KMS-11 (cell line): ENCODE measurements at regions not wholly inside any gene's neighbourhood (a gene's known extent, or its start where the extent isn't known, plus 50 kb on each side); places are given as distances from the start of the nearest gene placed in this dataset.

Source experiments
- H2AFZ ChIP-seq: fragments of 200-600 bp; sonication (generic); 2 replicates; pipeline ENCODE4 v1.6.1; 2016; ENCODE audit warnings: antibody characterized with exemption, mixed run types, low read depth
- H3K27ac ChIP-seq: fragments of 200-600 bp; sonication (generic); 2 replicates; pipeline ENCODE4 v1.6.1; 2016; ENCODE audit warnings: mild to moderate bottlenecking, mixed run types
- H3K27me3 ChIP-seq: fragments of 200-600 bp; sonication (generic); 2 replicates; pipeline ENCODE4 v1.6.1; 2017; ENCODE audit warnings: mild to moderate bottlenecking, low read depth, mixed run types, moderate library complexity; ENCODE audit not compliant: insufficient read depth
- H3K36me3 ChIP-seq: fragments of 200-600 bp; sonication (generic); 2 replicates; pipeline ENCODE4 v1.6.1; 2017; ENCODE audit warnings: mild to moderate bottlenecking, mixed run types; ENCODE audit not compliant: insufficient read depth
- H3K4me1 ChIP-seq: fragments of 200-600 bp; sonication (generic); 2 replicates; pipeline ENCODE4 v1.6.1; 2016; ENCODE audit warnings: mild to moderate bottlenecking, low read depth, mixed run types; ENCODE audit not compliant: poor library complexity, severe bottlenecking
- H3K4me2 ChIP-seq: fragments of 200-600 bp; sonication (generic); 2 replicates; pipeline ENCODE4 v1.7.0; 2016; ENCODE audit warnings: mild to moderate bottlenecking, mixed run types
- H3K4me3 ChIP-seq: fragments of 200-600 bp; sonication (generic); IDR thresholded peaks from 2 replicates; pipeline ENCODE4 v1.6.1; 2017; ENCODE audit warnings: low read depth, low read length, mixed read lengths; ENCODE audit not compliant: insufficient read depth
- H3K79me2 ChIP-seq: fragments of 200-600 bp; sonication (generic); 2 replicates; pipeline ENCODE4 v1.6.1; 2016; ENCODE audit warnings: low read depth, mixed run types; ENCODE audit not compliant: insufficient read depth
- H3K9ac ChIP-seq: fragments of 200-600 bp; sonication (generic); 2 replicates; pipeline ENCODE4 v1.6.1; 2016; ENCODE audit warnings: mild to moderate bottlenecking, mixed run types
- H4K20me1 ChIP-seq: fragments of 200-600 bp; sonication (generic); 2 replicates; pipeline ENCODE4 v1.6.1; 2016; ENCODE audit warnings: mild to moderate bottlenecking, mixed run types; ENCODE audit not compliant: insufficient read depth
- TF ChIP-seq, protein P1 (sequence below): fragments of 200-600 bp; sonication (generic); conservative IDR thresholded peaks from 2 replicates; pipeline ENCODE4 v1.6.1; 2017; ENCODE audit warnings: low read depth, mild to moderate bottlenecking, antibody characterized with exemption, low read length, moderate library complexity, mixed read lengths

DNA sequence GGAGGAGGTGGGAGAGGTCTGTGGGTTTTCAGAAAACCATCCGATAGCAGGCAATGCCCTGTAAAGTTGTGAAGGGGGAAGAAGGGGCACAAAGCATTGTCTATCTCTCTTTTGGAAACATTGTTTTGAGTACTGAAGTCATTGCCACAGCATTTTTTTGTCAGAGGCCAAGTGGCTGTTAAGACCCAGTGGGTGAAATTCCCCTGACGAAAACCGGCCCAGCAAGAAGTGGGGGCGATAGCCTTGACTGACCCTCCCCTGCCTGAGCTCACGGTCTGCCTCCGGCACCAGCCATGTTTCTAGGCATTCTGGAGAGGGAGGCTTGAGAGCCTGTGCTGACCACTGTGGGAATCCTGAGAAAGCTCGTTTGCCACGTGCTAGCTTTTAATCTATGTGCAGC is 144.7 kb downstream of the RPS24 start:
- no peaks in the 10 kb centered on the region for H4K20me1 ChIP-seq
- H3K9ac ChIP-seq = no peak overlapping the region
- no peak overlapping the region for H3K4me2 ChIP-seq
- no peaks in the 10 kb centered on the region for H3K27me3 ChIP-seq
- H3K4me3 ChIP-seq = no peak overlapping the region
- no peaks in the 10 kb centered on the region for H3K79me2 ChIP-seq
- no peaks in the 10 kb centered on the region for H3K36me3 ChIP-seq
- H3K4me1 ChIP-seq = no peaks in the 10 kb centered on the region
- no peak overlapping the region for H2AFZ ChIP-seq
- H3K27ac ChIP-seq = no peak overlapping the region
- TF ChIP-seq, protein P1, sequence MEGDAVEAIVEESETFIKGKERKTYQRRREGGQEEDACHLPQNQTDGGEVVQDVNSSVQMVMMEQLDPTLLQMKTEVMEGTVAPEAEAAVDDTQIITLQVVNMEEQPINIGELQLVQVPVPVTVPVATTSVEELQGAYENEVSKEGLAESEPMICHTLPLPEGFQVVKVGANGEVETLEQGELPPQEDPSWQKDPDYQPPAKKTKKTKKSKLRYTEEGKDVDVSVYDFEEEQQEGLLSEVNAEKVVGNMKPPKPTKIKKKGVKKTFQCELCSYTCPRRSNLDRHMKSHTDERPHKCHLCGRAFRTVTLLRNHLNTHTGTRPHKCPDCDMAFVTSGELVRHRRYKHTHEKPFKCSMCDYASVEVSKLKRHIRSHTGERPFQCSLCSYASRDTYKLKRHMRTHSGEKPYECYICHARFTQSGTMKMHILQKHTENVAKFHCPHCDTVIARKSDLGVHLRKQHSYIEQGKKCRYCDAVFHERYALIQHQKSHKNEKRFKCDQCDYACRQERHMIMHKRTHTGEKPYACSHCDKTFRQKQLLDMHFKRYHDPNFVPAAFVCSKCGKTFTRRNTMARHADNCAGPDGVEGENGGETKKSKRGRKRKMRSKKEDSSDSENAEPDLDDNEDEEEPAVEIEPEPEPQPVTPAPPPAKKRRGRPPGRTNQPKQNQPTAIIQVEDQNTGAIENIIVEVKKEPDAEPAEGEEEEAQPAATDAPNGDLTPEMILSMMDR = no peak

DNA sequence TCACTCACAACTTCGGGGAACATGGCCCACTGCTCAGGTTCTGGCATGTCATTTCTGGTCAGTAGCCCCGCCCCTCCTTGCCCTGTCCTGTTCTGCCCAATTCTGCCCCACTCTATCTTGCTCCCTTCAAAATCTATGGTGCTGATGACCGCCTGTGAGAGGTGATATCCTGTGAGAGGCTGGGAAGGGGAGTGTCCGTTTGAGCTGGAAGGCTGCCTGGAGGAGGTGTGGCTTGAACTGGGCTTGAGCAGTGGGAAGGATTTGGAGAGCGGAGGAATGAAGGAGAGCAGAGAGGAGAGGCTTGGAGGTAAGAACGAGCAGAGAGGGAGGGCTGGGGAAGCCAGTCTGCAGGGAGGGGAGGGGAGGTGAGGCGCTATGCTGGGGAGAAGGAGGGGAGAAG is 145.3 kb downstream of the RPS24 start:
- Histone ChIP-seq H3K27me3 (no peaks in the 10 kb centered on the region), H4K20me1 (no peaks in the 10 kb centered on the region), H3K4me2 (no peak overlapping the region), H3K4me3 (no peak overlapping the region), H3K4me1 (no peaks in the 10 kb centered on the region), H3K27ac (no peak overlapping the region), H3K79me2 (no peaks in the 10 kb centered on the region), H3K36me3 (no peaks in the 10 kb centered on the region), H2AFZ (no peak overlapping the region), H3K9ac (no peak overlapping the region)
- TF ChIP-seq, protein P1 = no peak

DNA sequence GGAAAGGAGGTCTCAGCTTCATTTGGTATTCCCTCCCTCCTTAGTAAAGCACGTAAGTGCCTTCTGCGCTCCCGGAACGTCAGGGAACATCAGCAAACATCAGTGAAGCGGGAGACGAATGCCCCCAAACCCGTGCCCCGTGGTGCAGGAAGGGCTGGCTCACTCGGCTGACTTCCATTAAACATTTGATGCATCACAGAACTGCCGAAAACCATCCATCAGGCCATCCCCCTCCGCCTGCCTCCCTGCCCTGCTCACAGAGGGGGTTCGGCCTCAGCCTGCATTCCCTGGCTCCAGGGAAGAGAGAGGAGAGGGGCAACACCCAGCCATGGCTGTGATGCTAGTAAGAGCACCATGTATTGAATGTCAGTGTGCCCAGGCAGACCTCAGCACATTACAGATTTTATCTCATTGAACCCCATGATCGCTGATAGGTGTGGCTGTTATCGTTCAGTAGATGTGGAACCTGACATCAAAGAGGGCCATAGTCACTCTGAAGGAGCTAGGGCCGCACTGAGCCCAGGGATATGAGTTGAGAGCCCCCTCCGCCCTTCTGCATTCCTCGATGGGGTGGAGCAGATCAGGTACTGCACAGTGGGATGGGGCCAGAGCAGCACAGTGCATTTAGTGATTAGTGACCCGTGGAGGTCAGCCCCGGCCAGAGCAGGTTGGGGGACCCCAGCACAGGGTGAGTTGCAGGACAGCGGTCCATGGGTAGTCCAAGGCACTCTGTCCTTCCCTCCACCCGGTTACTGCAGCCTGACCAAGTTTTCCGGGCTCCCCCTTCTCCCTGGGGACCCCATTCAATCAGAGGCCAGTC is 146.4 kb downstream of the RPS24 start:
- H3K4me2 ChIP-seq = no peak overlapping the region
- H3K27ac ChIP-seq = no peak overlapping the region
- H3K79me2 ChIP-seq = no peaks in the 10 kb centered on the region
- H3K9ac ChIP-seq = no peak overlapping the region
- TF ChIP-seq, protein P1 = no peak
- H2AFZ ChIP-seq = no peak overlapping the region
- no peak overlapping the region for H3K4me3 ChIP-seq
- no peaks in the 10 kb centered on the region for H3K4me1 ChIP-seq
- no peaks in the 10 kb centered on the region for H4K20me1 ChIP-seq
- no peaks in the 10 kb centered on the region for H3K27me3 ChIP-seq
- no peaks in the 10 kb centered on the region for H3K36me3 ChIP-seq

DNA sequence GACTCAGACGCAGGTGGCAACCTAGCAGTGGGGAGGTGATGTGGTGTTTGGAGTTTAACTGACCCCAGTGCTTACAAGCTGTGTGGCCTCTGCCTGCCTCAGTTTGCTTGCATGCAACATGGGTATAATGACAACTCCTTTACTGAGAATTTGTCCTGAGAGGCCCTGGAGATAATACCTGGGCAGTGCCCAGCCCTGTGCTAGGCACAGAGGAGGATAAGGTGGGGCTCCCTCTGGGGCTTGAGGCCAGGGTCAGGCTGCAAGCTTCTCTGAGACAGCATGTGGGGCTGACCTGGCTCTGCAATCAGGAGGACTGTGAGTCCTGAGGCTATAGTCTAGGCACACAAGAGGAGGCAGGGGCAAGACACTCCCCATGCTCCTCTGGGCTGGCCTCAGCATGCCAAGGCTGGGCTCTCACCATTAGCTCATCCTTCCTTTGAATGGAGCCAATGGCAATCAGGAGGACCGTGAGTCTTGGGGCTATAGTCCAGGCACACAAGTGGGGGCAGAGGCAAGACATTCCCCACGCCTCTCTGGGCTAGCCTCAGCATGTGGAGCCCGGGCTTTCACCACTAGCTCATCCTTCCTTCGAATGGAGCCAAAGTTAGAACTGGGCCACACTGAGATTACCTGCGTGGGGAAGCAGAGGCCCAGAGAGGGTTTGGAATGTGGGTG is 147.9 kb downstream of the RPS24 start:
- no peaks in the 10 kb centered on the region for H3K36me3 ChIP-seq
- H3K4me3 ChIP-seq = no peak overlapping the region
- no peaks in the 10 kb centered on the region for H4K20me1 ChIP-seq
- no peak overlapping the region for H3K27ac ChIP-seq
- H3K4me2 ChIP-seq = no peak overlapping the region
- H3K27me3 ChIP-seq = no peaks in the 10 kb centered on the region
- H3K79me2 ChIP-seq = no peaks in the 10 kb centered on the region
- no peaks in the 10 kb centered on the region for H3K4me1 ChIP-seq
- no peak overlapping the region for H2AFZ ChIP-seq
- no peak overlapping the region for H3K9ac ChIP-seq
- TF ChIP-seq, protein P1 = no peak
